H1 (cell line): ENCODE measurements at regions not wholly inside any gene's neighbourhood (a gene's known extent, or its start where the extent isn't known, plus 50 kb on each side); places are given as distances from the start of the nearest gene placed in this dataset.

Experiments
- CHD2 ChIP-seq: IDR thresholded peaks from 2 replicates; pipeline ENCODE4 v1.6.1; 2012; ENCODE audit warnings: low read length, improper control_type of control experiment
- POLR2A ChIP-seq, 2 experiments: IDR thresholded peaks; 1 replicate in 1 of 2; 2 replicates in 1 of 2; pipeline ENCODE4 v1.6.1; 2011; ENCODE audit warnings: low read depth in 2 of 2, low read length in 2 of 2, mild to moderate bottlenecking in 2 of 2; ENCODE audit errors: control extremely low read depth in 1 of 2
- RNF2 ChIP-seq: fragments of 200-900, 300-1000 bp; sonication (generic); IDR thresholded peaks from 2 replicates; pipeline ENCODE4 v1.7.1; 2016; ENCODE audit warnings: borderline replicate concordance, low read depth, mild to moderate bottlenecking, antibody characterized with exemption, low read length; ENCODE audit not compliant: poor library complexity, severe bottlenecking; ENCODE audit errors: missing control alignments
- SP1 ChIP-seq: IDR thresholded peaks from 2 replicates; pipeline ENCODE4 v1.6.1; 2011; ENCODE audit warnings: low read depth, low read length
- ZNF274 ChIP-seq: IDR thresholded peaks from 2 replicates; pipeline ENCODE4 v1.7.0; 2012; ENCODE audit warnings: low read length, borderline replicate concordance; ENCODE audit errors: extremely low read depth
- TF ChIP-seq, protein P1 (sequence below), 3 experiments: IDR thresholded peaks; 1 replicate in 2 of 3; 2 replicates in 1 of 3; pipeline versions ENCODE4 v1.5.1 to v1.6.1; 2011; ENCODE audit warnings: low read length in 3 of 3, mild to moderate bottlenecking in 3 of 3, inconsistent platforms in 2 of 3, low read depth in 1 of 3, moderate library complexity in 1 of 3; ENCODE audit not compliant: insufficient read depth in 1 of 3; ENCODE audit errors: control extremely low read depth in 1 of 3
- TF ChIP-seq, protein P2 (sequence below): IDR thresholded peaks from 2 replicates; pipeline ENCODE4 v1.6.1; 2012; ENCODE audit warnings: inconsistent platforms

DNA sequence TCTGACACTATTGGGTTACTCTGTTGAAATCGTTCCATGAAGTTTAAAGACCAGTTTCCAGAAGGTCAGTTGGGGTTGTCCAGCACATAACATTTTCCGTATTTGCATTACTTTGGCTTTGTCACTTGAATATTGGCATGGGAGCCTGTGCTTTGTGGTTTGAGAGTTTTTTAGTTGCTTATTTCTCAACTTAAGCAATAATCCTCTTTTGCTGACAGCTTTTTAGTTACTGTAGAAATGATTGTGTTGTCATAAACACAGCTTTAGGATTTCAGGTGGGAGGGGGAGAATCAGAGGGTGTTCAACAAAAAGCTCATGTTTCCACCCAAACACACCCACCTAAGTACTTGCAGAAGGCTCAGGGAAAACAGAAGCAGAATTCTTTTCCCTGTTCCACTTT, 210.7 kb upstream of the TLL1 start:
- TF ChIP-seq, protein P1, sequence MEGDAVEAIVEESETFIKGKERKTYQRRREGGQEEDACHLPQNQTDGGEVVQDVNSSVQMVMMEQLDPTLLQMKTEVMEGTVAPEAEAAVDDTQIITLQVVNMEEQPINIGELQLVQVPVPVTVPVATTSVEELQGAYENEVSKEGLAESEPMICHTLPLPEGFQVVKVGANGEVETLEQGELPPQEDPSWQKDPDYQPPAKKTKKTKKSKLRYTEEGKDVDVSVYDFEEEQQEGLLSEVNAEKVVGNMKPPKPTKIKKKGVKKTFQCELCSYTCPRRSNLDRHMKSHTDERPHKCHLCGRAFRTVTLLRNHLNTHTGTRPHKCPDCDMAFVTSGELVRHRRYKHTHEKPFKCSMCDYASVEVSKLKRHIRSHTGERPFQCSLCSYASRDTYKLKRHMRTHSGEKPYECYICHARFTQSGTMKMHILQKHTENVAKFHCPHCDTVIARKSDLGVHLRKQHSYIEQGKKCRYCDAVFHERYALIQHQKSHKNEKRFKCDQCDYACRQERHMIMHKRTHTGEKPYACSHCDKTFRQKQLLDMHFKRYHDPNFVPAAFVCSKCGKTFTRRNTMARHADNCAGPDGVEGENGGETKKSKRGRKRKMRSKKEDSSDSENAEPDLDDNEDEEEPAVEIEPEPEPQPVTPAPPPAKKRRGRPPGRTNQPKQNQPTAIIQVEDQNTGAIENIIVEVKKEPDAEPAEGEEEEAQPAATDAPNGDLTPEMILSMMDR (IDR thresholded peaks at IDR 0.05; ENCODE audit: control extremely low read depth in 1 of 3, insufficient read depth in 1 of 3, low read depth in 1 of 3, low read length in 3 of 3), result no peak
- TF ChIP-seq, protein P2, sequence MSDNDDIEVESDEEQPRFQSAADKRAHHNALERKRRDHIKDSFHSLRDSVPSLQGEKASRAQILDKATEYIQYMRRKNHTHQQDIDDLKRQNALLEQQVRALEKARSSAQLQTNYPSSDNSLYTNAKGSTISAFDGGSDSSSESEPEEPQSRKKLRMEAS, result no peak
- no peak for TF ChIP-seq ZNF274
- no peak for TF ChIP-seq POLR2A (IDR thresholded peaks at IDR 0.05; ENCODE audit: control extremely low read depth in 1 of 2, low read depth in 2 of 2, low read length in 2 of 2)
- no peak for TF ChIP-seq SP1
- TF ChIP-seq CHD2, result no peak
- TF ChIP-seq RNF2, result no peak
